Pons (tissue), 1 donor: ENCODE measurements at regions not wholly inside any gene's neighbourhood (a gene's known extent, or its start where the extent isn't known, plus 50 kb on each side); places are given as distances from the start of the nearest gene placed in this dataset.
A peak's percentile ranks its signal among the peaks of the same experiment; 100 is the strongest.
"Not testable (repeated sequence)": the region's sequence is repeated elsewhere in the genome, so short reads cannot be mapped to it uniquely, and the experiment has no call there.

Experiments
- DNase-seq: peaks from one replicate; pipeline ENCODE4 v3.0.0-alpha.2; 2016; ENCODE audit warnings: low spot score

- DNase-seq, result no peak
Observed at GRCh38 chr7:50915621-50916020, 132.9 kb upstream of the GRB10 start.

- DNase-seq, result no peak
Observed at GRCh38 chr7:50914460-50914859, 131.8 kb upstream of the GRB10 start.

- no peak for DNase-seq
Observed at GRCh38 chr7:50908628-50909290, 126.1 kb upstream of the GRB10 start.

- DNase-seq, result not testable (repeated sequence)
Observed at GRCh38 chr7:50898604-50899477, 116.1 kb upstream of the GRB10 start.

GRCh38 chr7:50887061-50887460 is 104.4 kb upstream of the GRB10 start:
- DNase-seq, result not testable (repeated sequence)

- DNase-seq, result no peak
Observed at GRCh38 chr7:50872437-50872836, 89.7 kb upstream of the GRB10 start.

- peak; percentile 89 for DNase-seq
Observed at GRCh38 chr7:50869108-50869725, 86.5 kb upstream of the GRB10 start.

- DNase-seq, result no peak
Observed at GRCh38 chr7:50868426-50869100, 85.9 kb upstream of the GRB10 start.

- no peak for DNase-seq
Observed at GRCh38 chr7:50867034-50867356, 84.3 kb upstream of the GRB10 start.

- no peak for DNase-seq
Observed at GRCh38 chr7:50866343-50867033, 83.8 kb upstream of the GRB10 start.

- DNase-seq, result no peak
Observed at GRCh38 chr7:50865450-50865849, 82.8 kb upstream of the GRB10 start.

- DNase-seq, result no peak
Observed at GRCh38 chr7:50864694-50865093, 82.0 kb upstream of the GRB10 start.

GRCh38 chr7:50863053-50863452 is 80.4 kb upstream of the GRB10 start:
- DNase-seq, result no peak

GRCh38 chr7:50862302-50862701 is 79.6 kb upstream of the GRB10 start:
- DNase-seq, result no peak

- no peak for DNase-seq
Observed at GRCh38 chr7:50860598-50860997, 77.9 kb upstream of the GRB10 start.

GRCh38 chr7:50860174-50860573 is 77.5 kb upstream of the GRB10 start:
- no peak for DNase-seq

- no peak for DNase-seq
Observed at GRCh38 chr7:50858528-50859245, 76.0 kb upstream of the GRB10 start.

- DNase-seq, result no peak
Observed at GRCh38 chr7:50857804-50858489, 75.3 kb upstream of the GRB10 start.

GRCh38 chr7:50856806-50857205 is 74.1 kb upstream of the GRB10 start:
- no peak for DNase-seq

GRCh38 chr7:50856231-50856630 is 73.5 kb upstream of the GRB10 start:
- DNase-seq, result no peak

- no peak for DNase-seq
Observed at GRCh38 chr7:50855526-50855925, 72.8 kb upstream of the GRB10 start.
